22Rv1 (cell line): ENCODE measurements at regions not wholly inside any gene's neighbourhood (a gene's known extent, or its start where the extent isn't known, plus 50 kb on each side); places are given as distances from the start of the nearest gene placed in this dataset.

ENCODE experiments used
- ZFX ChIP-seq: fragments of 450-650 bp; IDR thresholded peaks from 2 replicates; pipeline ENCODE4 v1.6.1; 2017; ENCODE audit warnings: antibody characterized with exemption, borderline replicate concordance
- TF ChIP-seq, protein P1 (sequence below): fragments of 450-650 bp; IDR thresholded peaks from 2 replicates; pipeline ENCODE4 v1.5.1; 2017; ENCODE audit warnings: mild to moderate bottlenecking

DNA sequence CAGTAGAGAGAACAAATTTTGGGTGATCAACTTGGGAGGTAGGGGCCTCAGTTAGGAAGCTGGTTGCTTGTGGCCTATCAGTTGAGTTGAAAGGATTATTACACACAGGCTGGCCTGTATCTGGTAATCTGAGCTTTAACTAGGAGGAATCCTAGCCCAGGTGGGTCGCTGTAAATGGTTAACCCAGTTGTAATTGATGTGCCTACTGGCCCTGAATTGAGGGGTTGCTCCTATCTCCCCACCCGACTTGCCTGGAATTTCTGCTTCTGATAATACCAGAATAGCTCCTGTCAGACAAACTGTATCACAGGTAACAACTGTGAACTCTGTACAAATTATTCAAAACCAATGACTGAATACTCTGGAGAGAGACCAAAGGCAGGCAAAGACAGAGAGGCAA lies 210.4 kb upstream of the RUNX1 start:
- TF ChIP-seq, protein P1, sequence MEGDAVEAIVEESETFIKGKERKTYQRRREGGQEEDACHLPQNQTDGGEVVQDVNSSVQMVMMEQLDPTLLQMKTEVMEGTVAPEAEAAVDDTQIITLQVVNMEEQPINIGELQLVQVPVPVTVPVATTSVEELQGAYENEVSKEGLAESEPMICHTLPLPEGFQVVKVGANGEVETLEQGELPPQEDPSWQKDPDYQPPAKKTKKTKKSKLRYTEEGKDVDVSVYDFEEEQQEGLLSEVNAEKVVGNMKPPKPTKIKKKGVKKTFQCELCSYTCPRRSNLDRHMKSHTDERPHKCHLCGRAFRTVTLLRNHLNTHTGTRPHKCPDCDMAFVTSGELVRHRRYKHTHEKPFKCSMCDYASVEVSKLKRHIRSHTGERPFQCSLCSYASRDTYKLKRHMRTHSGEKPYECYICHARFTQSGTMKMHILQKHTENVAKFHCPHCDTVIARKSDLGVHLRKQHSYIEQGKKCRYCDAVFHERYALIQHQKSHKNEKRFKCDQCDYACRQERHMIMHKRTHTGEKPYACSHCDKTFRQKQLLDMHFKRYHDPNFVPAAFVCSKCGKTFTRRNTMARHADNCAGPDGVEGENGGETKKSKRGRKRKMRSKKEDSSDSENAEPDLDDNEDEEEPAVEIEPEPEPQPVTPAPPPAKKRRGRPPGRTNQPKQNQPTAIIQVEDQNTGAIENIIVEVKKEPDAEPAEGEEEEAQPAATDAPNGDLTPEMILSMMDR, result no peak
- no peak for TF ChIP-seq ZFX
